BE2C (cell line): ENCODE measurements at regions not wholly inside any gene's neighbourhood (a gene's known extent, or its start where the extent isn't known, plus 50 kb on each side); places are given as distances from the start of the nearest gene placed in this dataset.

Experiments used
- DNase-seq: peaks from one replicate; pipeline ENCODE4 v3.0.0-alpha.2; 2020
- H3K27me3 ChIP-seq: fragments of 250-450 bp; sonication (Bioruptor Pico); 2 replicates; pipeline ENCODE4 v1.5.1; 2020; ENCODE audit warnings: mild to moderate bottlenecking
- H3K36me3 ChIP-seq: fragments of 250-450 bp; sonication (Bioruptor Pico); 2 replicates; pipeline ENCODE4 v1.5.1; 2020; ENCODE audit warnings: mild to moderate bottlenecking
- H3K4me1 ChIP-seq: fragments of 250-450 bp; sonication (Bioruptor Pico); 2 replicates; pipeline ENCODE4 v1.5.1; 2020
- H3K4me3 ChIP-seq: 2 replicates; pipeline ENCODE4 v1.5.1; 2011; ENCODE audit warnings: low read depth, low read length
- H3K9me3 ChIP-seq: fragments of 250-450 bp; sonication (Bioruptor Pico); 2 replicates; pipeline ENCODE4 v1.5.1; 2020
- CTCF ChIP-seq: IDR thresholded peaks from 2 replicates; pipeline ENCODE4 v1.5.1; 2012; ENCODE audit warnings: mild to moderate bottlenecking, low read depth, low read length

GRCh38 chr5:40261984-40262383 is 417.7 kb upstream of the PTGER4 start:
- no peaks in the 10 kb centered on the region for H3K9me3 ChIP-seq
- no peak for TF ChIP-seq CTCF
- DNase-seq: no peak
- no peaks in the 10 kb centered on the region for H3K4me1 ChIP-seq
- no peak overlapping the region for H3K4me3 ChIP-seq
- H3K27me3 ChIP-seq: no peaks in the 10 kb centered on the region
- no peaks in the 10 kb centered on the region for H3K36me3 ChIP-seq

DNA sequence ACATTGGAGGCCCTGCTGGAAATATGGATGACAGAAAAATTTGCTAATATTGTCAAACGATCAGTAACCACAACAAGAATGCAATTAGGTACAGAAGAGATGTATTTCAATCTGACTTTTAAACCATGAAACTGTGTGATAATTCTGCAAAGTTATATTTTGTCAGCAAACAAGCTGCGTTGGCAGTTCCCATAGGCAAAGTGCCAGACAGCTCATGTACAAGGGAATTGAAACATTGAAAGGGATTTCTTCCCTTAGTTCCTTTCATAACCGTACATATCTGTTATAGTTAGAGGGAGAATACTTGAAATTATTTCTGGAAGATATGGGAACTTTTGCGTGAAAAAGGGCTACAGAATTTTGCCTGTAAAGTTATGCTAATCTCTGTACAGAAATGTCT is 419.4 kb upstream of the PTGER4 start:
- no peaks in the 10 kb centered on the region for H3K36me3 ChIP-seq
- no peak overlapping the region for H3K4me3 ChIP-seq
- H3K9me3 ChIP-seq: no peaks in the 10 kb centered on the region; the same call in 1 of the 2 replicates
- no peak for TF ChIP-seq CTCF
- DNase-seq: no peak
- no peaks in the 10 kb centered on the region for H3K4me1 ChIP-seq
- no peaks in the 10 kb centered on the region for H3K27me3 ChIP-seq

DNA sequence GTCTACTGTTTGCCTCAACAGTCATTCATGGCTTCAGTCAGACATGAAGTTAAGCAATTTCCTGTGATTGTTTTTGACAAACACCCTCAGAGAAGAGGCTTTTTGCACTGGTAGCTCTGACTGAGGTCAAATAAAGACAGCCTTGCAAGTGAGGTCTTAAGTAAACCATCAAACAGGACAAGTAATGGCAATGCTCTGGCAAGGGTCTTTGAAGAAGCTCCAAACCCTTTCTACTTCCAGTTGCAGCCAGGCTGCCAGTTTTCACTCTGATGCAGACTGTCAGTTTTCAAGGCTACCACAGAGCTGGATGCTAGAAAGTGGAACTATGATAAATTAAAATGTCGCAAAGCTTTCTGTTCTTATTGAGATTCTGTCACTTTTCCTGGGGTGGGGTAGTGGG is 421.5 kb upstream of the PTGER4 start:
- no peak for DNase-seq
- no peaks in the 10 kb centered on the region; the same call in 1 of the 2 replicates for H3K9me3 ChIP-seq
- H3K4me1 ChIP-seq: no peaks in the 10 kb centered on the region
- H3K4me3 ChIP-seq: no peak overlapping the region
- TF ChIP-seq CTCF: no peak
- H3K36me3 ChIP-seq: no peaks in the 10 kb centered on the region
- no peaks in the 10 kb centered on the region for H3K27me3 ChIP-seq

- H3K27me3 ChIP-seq: no peaks in the 10 kb centered on the region
- no peak overlapping the region for H3K4me3 ChIP-seq
- no peaks in the 10 kb centered on the region for H3K9me3 ChIP-seq
- no peaks in the 10 kb centered on the region for H3K36me3 ChIP-seq
- no peaks in the 10 kb centered on the region for H3K4me1 ChIP-seq
- no peak for DNase-seq
- TF ChIP-seq CTCF: no peak
Measured at GRCh38 chr5:40240671-40241070, 439.0 kb upstream of the PTGER4 start.

DNA sequence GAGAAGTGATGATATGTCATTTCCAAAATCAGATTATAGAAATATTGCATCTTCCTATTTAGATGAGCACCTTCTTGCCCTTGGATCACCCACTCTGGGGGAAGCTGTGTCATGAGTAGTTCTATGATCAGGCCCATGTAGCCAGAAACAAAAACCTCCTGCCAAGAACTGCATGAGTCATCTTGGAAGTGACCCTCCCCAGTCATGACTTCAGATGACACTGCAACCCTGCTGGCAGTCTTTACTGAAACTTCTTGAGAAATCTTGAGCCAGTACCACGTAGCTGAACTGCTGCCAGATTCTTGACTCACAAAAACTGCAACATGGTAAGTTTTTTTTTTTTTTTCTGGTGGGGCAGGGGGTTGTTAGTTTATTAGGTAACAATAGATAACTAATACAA is 439.6 kb upstream of the PTGER4 start:
- DNase-seq: no peak
- no peaks in the 10 kb centered on the region for H3K36me3 ChIP-seq
- H3K4me1 ChIP-seq: no peaks in the 10 kb centered on the region
- no peak for TF ChIP-seq CTCF
- H3K9me3 ChIP-seq: no peaks in the 10 kb centered on the region
- H3K27me3 ChIP-seq: no peaks in the 10 kb centered on the region
- H3K4me3 ChIP-seq: no peak overlapping the region

DNA sequence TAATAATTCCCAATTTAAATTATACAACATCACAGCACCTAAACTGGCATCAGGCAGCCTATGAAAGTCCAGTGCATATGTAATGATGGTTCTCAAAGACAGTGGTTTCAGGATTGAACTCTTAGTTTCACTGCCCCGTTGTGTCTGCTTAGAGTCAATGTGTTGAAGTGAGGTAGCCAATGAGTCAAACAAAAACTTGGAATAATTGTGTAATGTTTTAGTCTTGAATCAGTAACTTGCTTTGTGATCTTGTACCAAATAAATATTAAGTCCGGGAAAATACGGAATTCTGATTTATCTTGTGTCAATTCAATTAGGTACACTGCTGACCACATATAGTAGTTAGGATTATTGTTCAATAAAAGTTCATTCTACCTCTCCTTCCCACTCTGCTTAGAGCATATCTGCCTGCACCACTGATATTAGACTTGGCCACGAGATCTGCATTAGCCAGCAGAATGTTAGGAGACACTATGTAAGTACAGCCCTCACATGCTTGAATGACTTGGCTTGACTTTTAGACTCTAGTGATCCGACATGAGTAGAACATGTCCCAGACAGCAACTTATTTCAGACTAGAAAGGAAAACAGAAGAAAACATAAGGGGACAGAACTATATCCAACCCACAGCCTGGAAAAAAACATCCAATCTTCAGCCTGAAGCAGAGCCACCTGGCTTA is 441.5 kb upstream of the PTGER4 start:
- Histone ChIP-seq H3K4me3 (no peak overlapping the region), H3K36me3 (no peaks in the 10 kb centered on the region), H3K4me1 (no peaks in the 10 kb centered on the region), H3K9me3 (no peaks in the 10 kb centered on the region), H3K27me3 (no peaks in the 10 kb centered on the region)
- DNase-seq: no peak
- no peak for TF ChIP-seq CTCF
